HG03097 (cell line): ENCODE measurements at regions not wholly inside any gene's neighbourhood (a gene's known extent, or its start where the extent isn't known, plus 50 kb on each side); places are given as distances from the start of the nearest gene placed in this dataset.

ENCODE experiments used
- ATAC-seq: cut with Tn5 transposase; IDR thresholded peaks from one replicate; pipeline ENCODE4 v1.9.1; 2021; ENCODE audit not compliant: unreplicated experiment, low FRiP score

GRCh38 chr12:88251798-88252197, 109.7 kb downstream of the TMTC3 start:
- no peak for ATAC-seq

GRCh38 chr12:88253371-88253978, 111.4 kb downstream of the TMTC3 start:
- no peak for ATAC-seq

- ATAC-seq, result no peak
Observed at GRCh38 chr12:88255224-88255623, 113.1 kb downstream of the TMTC3 start.

GRCh38 chr12:88255847-88256246, 113.7 kb downstream of the TMTC3 start:
- no peak for ATAC-seq

DNA sequence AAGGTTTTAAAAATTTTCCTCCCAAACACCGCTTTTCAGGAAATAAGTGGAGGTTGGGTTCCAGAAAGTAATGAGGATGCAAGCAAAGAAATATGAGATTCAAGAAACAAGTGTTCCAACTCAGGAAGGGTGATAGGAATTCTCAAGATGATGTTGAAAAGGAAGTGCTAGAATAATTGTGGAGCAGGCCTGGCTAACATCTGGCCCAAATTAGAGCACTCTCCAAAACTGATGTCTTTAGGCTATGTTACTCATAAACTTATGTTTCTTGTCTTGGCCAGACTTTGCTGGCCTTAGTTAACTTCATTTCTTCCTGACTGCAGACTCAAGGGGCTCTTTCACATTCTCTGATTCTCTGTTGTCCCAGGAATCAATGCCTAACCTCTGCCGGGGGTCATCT, 116.3 kb downstream of the TMTC3 start:
- no peak for ATAC-seq

DNA sequence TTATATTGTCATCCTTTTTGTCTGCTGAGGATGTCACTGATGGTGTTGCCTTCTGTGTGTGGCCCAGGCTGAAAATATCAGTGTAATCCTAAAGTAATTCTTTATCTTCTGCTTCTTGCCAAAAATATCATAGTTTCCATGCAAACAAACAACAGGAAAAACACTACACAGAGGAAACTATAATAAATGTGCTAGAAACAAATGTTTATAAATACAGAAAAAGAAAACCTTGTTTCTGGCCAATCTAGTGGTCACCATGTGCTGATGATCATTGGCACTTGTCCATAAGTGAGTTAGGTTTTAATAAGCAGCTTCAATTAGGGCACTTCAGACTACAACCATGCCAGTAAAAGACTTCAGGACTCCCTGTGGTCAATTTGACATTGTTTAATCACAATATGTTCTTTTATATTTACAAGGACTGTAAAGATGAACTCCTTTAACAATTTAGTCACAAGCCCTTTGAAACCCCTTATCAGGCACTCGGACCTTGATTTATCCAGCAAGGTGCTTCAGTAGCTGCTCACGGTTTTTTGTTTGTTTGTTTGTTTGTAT, 124.8 kb downstream of the TMTC3 start:
- ATAC-seq, result no peak

DNA sequence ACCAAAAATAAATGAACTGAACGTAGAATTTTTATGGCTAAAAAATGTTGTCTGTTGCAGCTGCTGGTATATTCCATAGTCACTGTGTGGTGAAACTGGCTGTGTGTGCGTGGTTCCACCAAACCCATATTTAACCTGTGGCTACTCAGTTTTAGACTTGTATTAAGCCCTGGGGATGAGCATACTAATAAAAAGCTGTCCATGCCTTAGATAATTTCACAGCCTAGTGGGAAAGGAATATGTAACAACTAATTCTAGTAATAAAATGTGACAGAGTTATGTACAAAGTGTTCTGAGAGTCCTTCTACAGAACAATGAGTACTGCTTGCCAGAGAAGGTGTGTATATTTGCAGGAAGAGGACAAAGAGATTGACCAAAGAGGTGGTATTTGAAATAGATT, 125.5 kb downstream of the TMTC3 start:
- no peak for ATAC-seq

DNA sequence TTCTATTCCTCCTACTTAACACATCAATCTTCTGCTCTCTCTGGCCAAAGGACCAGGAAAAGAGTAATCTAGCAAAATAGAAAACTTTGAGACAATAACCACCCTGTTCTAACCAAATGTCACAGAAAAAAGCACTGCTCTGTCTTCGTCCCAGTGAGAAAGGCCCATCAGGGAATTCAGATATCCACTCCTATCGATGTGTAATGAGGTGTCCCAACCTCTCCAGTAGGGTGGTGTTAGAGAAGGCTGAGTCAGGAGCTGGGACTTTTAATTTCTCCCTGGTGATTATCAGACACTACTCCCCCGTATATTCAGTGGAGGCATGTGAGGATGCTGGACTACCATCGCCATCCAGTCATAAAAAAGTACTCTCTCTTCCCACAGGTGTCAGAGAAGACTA, 130.3 kb downstream of the TMTC3 start:
- ATAC-seq, result no peak

DNA sequence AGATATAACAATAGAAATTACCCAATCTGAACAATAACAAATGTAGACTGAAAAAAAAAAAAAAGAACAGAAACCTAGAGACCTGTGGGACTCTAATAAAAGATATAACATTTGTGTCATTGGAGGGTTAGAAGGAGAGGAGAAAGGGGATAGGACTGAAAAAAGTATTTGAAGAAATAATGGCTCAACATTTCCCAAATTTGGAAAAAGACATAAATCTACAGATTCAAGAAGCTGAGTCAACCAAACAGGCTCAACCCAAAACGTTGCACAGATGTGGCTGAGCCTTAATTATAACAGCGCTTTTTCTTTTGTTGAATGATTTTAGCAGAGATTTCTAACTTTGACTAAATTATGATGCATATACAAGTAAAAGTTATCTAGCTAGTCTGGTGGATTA, 131.3 kb downstream of the TMTC3 start:
- no peak for ATAC-seq

- no peak for ATAC-seq
Observed at GRCh38 chr12:88273875-88274274, 131.8 kb downstream of the TMTC3 start.

GRCh38 chr12:88291498-88292131, 149.5 kb downstream of the TMTC3 start:
- ATAC-seq, result no peak

DNA sequence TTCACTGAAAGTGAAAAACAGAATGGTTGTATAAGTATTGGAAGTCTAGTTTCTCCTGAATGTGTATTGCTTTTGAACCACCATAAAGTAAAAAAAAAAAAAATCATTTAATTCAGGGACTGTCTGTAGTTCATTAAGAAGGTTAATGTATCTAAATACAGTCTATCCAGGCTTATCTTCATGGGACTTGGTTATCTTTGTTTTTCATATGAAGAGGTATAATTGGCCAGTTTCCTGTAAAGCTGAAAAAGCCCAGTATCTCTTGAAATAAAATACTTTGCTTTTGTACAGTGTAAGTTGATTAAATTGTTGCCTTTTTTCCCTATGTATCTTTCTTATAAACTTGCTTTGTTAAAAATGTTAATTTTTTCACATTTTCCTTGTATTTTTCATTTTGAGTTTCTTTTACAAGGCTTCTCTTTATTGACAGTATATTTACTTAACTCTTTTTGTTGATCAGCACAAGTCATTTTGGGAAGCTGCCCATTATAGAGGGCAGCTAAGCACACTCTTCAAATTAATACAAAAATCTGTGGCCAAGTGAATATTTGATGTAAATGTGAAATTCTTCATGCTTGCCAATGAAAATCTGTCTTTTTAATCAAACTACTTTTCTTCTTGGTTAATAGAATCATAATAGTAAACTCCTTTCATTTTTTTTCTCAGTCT, 156.0 kb downstream of the TMTC3 start:
- no peak for ATAC-seq

DNA sequence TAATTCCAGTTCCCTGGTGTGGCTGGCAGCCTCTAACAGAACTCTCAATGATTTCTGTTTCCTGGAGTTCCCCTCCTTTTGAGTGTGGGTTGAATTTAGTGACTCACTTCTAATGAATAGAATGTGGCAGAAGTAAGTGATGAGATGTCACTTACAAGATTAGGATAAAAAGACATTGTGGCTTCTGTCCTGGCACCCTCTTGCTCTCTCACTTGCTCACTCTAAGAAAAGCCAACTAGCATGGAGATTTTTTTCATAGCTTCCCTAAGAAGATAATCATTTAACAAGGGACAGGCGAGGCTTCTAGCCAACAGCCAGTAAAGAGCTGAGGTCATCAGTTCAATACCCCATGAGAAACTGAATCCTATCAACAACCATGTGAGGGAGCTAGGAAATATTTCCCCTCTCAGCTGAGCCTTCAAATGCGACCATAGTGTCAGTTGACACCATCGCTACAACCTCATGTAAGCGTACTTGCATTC, 156.7 kb downstream of the TMTC3 start:
- peak; percentile 34 for ATAC-seq

DNA sequence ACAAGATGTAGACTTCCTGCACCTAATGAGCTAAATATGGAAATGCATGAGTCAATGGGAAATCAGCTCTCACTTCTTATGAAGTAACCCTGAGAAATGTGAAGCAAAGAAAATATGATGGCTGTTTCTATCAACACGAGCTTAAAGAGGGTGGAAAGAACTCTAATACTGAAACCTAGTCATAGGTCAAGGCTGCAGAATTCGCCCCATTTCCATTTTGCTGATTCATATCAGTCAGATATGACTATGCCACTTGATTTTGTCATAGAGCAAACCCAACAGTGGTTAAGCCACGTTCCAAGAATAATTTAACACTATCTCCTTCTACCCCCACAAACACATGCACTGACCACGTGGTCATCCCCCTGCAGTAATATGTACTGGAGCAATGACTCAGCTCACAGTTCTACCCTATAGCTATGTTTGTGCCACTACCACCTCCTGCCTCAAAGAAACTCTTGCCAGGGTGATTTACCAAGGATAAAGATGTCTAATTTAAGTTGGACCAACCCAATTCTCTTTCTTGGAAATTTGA, 157.5 kb downstream of the TMTC3 start:
- ATAC-seq, result peak; percentile 95

GRCh38 chr12:88300931-88301330, 158.8 kb downstream of the TMTC3 start:
- ATAC-seq, result no peak

DNA sequence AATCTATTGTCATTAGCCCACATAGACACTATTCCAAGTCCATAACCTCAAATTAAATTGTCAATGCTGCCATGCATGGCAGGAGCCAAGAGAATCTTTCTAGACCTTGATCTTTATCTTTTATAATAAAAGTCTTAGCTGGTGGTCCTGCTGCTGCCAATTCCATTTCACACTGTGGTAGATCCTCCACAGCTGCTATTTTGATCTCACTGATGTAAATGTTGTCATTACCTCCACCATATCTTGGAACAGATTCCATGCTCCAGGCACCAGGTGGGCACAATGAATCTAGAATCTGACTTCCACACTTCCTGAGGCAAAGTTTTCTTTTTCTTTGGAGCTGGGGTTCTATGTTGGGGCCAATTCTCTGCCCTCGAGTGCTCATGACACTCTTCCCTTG, 161.2 kb downstream of the TMTC3 start:
- ATAC-seq, result no peak

- no peak for ATAC-seq
Observed at GRCh38 chr12:88305254-88305890, 163.3 kb downstream of the TMTC3 start.

GRCh38 chr12:88306471-88307069, 164.5 kb downstream of the TMTC3 start:
- ATAC-seq, result no peak

GRCh38 chr12:88307961-88308360, 165.9 kb downstream of the TMTC3 start:
- no peak for ATAC-seq

DNA sequence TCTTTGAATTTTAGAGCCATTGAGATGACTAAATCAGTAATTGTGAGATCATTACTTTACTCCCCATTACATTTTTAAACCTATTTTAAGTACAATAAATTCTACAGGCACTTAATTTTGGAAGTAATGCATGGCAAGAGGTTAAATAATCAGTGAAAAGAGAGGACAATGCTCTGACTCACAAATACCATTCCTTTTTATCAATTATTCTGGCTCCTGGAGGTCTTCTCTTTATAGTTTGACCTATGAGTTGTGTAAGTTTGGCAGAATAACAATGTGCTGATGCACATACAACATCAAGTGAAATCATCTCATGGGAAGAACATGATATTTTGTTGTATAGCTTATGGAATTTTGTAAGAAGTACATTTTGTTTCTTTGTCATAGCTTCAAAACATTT, 166.7 kb downstream of the TMTC3 start:
- ATAC-seq, result no peak

GRCh38 chr12:88309546-88309945, 167.4 kb downstream of the TMTC3 start:
- ATAC-seq, result no peak
